GM18873 (cell line): ENCODE measurements at regions not wholly inside any gene's neighbourhood (a gene's known extent, or its start where the extent isn't known, plus 50 kb on each side); places are given as distances from the start of the nearest gene placed in this dataset.
"Not testable (repeated sequence)": the region's sequence is repeated elsewhere in the genome, so short reads cannot be mapped to it uniquely, and the experiment has no call there.

ENCODE experiments used
- ATAC-seq: cut with Tn5 transposase; IDR thresholded peaks from one replicate; pipeline ENCODE4 v1.9.1; 2021; ENCODE audit warnings: mild to moderate bottlenecking, moderate library complexity, moderate number of reproducible peaks; ENCODE audit not compliant: unreplicated experiment, low FRiP score

DNA sequence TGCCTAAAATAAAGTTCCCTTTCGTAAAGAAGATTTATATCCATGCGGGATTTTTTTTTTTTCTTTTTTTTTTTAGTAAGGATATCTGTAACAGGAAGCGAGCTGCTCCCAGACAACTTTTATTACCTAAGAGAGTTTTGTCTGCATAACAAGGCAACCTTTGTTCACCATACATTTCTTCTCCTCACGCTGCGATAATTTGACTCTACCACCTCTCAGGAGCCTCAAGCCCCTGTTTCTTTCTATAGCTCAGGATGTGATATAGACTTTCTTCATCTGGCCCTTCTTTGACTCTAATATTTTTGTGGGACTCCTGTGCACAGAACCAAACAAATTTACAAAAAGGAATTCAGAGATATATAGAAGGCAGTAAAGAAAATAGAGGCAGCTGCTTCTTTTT is 1053.7 kb upstream of the SPRY2 start:
- no peak for ATAC-seq

GRCh38 chr13:81393721-81394120 is 1052.8 kb upstream of the SPRY2 start:
- ATAC-seq: no peak

DNA sequence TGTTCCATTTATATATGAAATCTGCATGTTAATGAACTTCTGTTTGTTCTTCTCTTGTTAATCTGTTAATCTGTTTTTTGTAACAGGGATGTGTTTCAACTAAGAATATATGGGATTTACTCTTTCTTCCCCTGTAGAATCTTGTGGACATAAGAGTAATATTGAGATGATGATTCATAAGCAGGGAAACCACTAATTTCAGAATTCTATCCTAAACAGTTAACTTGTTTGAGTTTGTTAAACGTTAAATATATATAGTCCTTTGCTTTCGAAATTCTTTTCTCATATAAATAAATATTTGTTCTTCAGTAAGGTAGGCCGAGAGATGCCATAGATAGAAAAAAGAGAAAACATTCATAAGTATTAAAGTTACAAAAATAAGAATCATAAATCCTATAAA is 1052.2 kb upstream of the SPRY2 start:
- ATAC-seq: no peak

GRCh38 chr13:81388400-81388799 is 1047.5 kb upstream of the SPRY2 start:
- ATAC-seq: no peak

DNA sequence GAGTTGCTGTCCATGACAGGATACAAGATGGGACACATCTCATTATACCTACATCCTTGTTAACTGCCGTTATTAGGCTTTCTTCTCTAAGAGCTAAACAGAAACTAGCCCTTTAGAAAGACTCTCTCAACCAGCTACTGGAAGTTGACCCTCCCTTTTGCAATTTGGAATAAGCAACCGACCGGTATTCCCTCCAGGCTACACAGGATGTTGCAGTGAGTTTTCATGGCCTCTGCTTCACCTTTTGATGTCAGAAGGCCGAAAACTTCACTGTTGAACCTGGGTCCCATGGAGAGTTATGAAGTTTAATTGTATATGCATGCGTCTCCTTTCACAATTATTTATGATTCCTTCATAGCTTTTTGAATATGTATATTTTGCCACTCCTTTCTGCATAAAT is 1042.5 kb upstream of the SPRY2 start:
- no peak for ATAC-seq

- ATAC-seq: no peak
Measured at GRCh38 chr13:81382246-81382645, 1041.3 kb upstream of the SPRY2 start.

DNA sequence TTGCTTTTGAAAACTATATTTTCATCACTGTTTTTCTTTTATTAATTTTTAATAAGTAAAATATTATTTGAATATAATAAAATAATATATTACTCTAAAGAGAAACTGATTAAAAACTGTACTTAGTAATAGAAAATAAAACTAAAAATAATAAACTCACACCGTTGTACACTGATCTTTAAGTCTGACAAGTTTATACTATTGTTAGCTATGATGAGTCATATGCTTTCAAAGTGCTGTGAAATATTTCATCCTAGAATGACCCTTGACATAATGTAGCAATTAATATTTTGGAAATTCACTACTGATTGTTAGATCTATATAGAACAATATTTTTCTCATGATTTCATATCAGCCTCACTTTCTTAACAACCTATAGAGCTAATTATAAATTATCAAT is 1040.6 kb upstream of the SPRY2 start:
- ATAC-seq: no peak

- no peak for ATAC-seq
Measured at GRCh38 chr13:81379183-81379582, 1038.3 kb upstream of the SPRY2 start.

GRCh38 chr13:81377921-81378320 is 1037.0 kb upstream of the SPRY2 start:
- no peak for ATAC-seq

DNA sequence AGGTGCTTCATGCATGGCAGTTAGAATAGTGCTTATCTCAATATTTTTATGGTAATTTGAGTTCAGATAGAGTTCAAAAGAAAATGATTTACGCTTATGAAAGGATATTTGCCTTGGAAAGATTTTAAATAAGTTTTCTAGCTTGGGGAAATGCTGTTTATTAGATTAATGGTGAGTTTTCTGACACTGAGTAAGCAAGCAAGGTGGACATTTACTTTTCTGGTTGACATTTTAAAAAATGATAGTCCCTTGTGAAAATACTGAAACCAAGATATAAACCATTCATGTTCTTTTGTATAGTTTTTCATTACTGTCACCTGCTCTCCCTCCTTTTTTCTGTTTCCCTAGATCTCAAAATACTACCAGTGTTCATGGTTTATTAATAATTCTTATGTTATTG is 1034.8 kb upstream of the SPRY2 start:
- ATAC-seq: no peak

DNA sequence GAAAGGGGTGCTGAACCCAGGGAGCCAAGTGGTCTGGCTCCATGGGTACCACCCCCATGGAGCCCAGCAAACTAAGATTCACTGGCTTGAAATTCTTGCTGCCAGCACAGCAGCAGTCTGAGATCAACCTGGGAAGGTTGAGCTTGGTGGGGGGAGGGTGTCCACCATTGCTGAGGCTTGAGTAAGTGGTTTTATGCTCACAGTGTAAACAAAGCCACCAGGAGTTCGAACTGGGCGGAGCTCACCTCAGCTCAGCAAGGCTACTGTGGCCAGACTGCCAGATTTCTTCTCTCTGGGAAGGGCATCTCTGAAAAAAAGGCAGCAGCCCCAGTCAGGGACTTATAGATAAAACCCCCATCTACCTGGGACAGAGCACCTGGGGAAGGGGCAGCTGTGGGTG is 1021.8 kb upstream of the SPRY2 start:
- ATAC-seq: not testable (repeated sequence)

GRCh38 chr13:81350056-81350455 is 1009.1 kb upstream of the SPRY2 start:
- ATAC-seq: no peak

GRCh38 chr13:81340118-81341069 is 999.5 kb upstream of the SPRY2 start:
- not testable (repeated sequence) for ATAC-seq

- ATAC-seq: not testable (repeated sequence)
Measured at GRCh38 chr13:81339666-81340065, 998.7 kb upstream of the SPRY2 start.

DNA sequence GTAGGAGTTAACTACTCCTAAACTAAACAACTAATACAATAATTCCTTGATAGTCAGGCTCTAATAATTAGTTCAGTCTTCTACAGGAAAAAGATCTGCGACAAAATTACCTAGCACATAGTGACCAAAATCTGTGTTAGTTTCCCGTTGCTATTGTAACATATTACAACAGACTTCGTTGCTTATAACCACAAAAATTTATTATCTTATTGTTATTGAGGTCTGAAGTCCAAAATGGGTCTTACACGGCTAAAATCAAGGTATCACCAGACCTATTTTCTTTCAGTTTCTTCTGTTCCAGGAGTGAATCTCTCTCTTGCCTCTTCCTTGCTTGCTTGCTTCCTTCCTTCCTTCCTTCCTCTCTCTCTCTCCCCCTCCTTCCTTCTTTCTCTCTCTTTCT is 993.6 kb upstream of the SPRY2 start:
- no peak for ATAC-seq

GRCh38 chr13:81326913-81327312 is 986.0 kb upstream of the SPRY2 start:
- no peak for ATAC-seq

DNA sequence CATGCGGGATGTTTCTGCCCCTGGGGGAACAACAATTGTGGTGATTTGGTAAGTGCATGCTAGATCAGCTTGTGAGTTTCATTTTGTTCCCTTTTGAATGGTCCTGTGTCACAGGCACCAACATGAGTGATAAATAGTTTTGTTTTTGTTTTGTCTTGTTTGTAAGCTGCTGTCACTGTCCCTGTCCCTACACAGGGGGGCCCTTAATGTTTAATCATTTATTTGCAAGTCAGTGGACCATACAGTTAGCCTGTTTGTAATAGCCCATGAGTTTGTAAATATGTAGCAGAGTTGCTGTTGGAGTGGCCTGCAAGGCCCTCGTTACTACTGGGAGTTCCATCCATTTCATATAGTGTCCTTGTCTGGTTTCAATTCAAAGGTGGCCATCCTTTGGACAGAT is 979.6 kb upstream of the SPRY2 start:
- no peak for ATAC-seq

- ATAC-seq: no peak
Measured at GRCh38 chr13:81319351-81319750, 978.4 kb upstream of the SPRY2 start.

- ATAC-seq: no peak
Measured at GRCh38 chr13:81318231-81319019, 977.5 kb upstream of the SPRY2 start.

- no peak for ATAC-seq
Measured at GRCh38 chr13:81314461-81314860, 973.5 kb upstream of the SPRY2 start.

- no peak for ATAC-seq
Measured at GRCh38 chr13:81305928-81306327, 965.0 kb upstream of the SPRY2 start.
